Colonic mucosa (tissue), 4 donors: ENCODE measurements at regions not wholly inside any gene's neighbourhood (a gene's known extent, or its start where the extent isn't known, plus 50 kb on each side); places are given as distances from the start of the nearest gene placed in this dataset.

Source experiments
- DNase-seq: peaks from one replicate; pipeline ENCODE4 v3.0.0-alpha.2; 2020
- H3K27ac ChIP-seq: fragments of 200-600 bp; one replicate; pipeline ENCODE4 v1.8.0; 2021
- H3K27me3 ChIP-seq: fragments of 200-600 bp; one replicate; pipeline ENCODE4 v1.8.0; 2021
- H3K36me3 ChIP-seq: fragments of 200-600 bp; one replicate; pipeline ENCODE4 v1.8.0; 2021
- H3K4me1 ChIP-seq: fragments of 200-600 bp; one replicate; pipeline ENCODE4 v1.8.0; 2021; ENCODE audit warnings: mild to moderate bottlenecking
- H3K4me3 ChIP-seq: fragments of 200-600 bp; one replicate; pipeline ENCODE4 v1.8.0; 2021
- H3K9ac ChIP-seq, 2 donors: one replicate each; pipeline ENCODE4 v1.7.0; 2013; ENCODE audit warnings: control low read depth in 2 of 2, low read depth in 2 of 2, low read length in 2 of 2
- H3K9me3 ChIP-seq: fragments of 200-600 bp; one replicate; pipeline ENCODE4 v1.8.0; 2021
- CTCF ChIP-seq: fragments of 200-600 bp; IDR thresholded peaks from one replicate; pipeline ENCODE4 v1.8.0; 2022; ENCODE audit warnings: antibody characterized with exemption, mild to moderate bottlenecking
- intact Hi-C: fragments of 100-400 bp; cut with DNase I; formaldehyde crosslinking; loops from one replicate; pipeline ENCODE4 v1.14.1; 2022
- donor health status: healthy.
- donor health status: DM: no; HTN: no; CAD: no.
- donor health status: DM: no; HTN: no; CAD: no.

- Histone ChIP-seq H3K9me3 (no peaks in the 10 kb centered on the region), H3K4me3 (no peak overlapping the region), H3K36me3 (no peaks in the 10 kb centered on the region), H3K27me3 (no peaks in the 10 kb centered on the region), H3K27ac (no peak overlapping the region), H3K9ac (no peak overlapping the region), H3K4me1 (peaks cover 6% of the 10 kb centered on the region)
- intact Hi-C loops = no loop called here
- DNase-seq = no peak
- TF ChIP-seq CTCF = no peak
Measured at GRCh38 chr1:185566995-185567394, 167.2 kb upstream of the HMCN1 start.

DNA sequence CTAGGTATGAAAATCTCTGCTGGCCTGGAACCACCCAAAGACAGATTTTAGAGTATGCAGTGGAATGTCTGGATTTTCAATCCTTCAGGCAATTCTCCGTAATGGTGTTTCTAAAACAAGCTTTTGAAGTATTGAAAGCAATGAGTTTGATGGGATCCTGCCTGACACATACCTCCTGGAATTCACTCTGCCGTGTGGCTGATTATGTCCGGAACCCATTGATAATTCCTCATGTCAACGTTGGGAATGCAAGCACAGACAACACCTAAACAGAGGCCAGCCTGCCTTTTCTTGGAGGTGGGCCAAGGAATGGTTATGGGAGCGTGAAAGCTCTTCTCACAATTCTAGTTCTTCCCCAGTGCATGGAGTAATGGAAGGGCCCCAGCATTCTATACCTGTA, 168.9 kb upstream of the HMCN1 start:
- H3K9me3 ChIP-seq = no peaks in the 10 kb centered on the region
- intact Hi-C loops = no loop called here
- no peak for DNase-seq
- no peak overlapping the region for H3K9ac ChIP-seq
- H3K4me1 ChIP-seq = peaks cover 6% of the 10 kb centered on the region
- H3K36me3 ChIP-seq = no peaks in the 10 kb centered on the region
- H3K27ac ChIP-seq = no peak overlapping the region
- TF ChIP-seq CTCF = no peak
- H3K4me3 ChIP-seq = no peak overlapping the region
- no peaks in the 10 kb centered on the region for H3K27me3 ChIP-seq

- no peak for TF ChIP-seq CTCF
- no peak overlapping the region for H3K9ac ChIP-seq
- H3K4me1 ChIP-seq = peaks cover 6% of the 10 kb centered on the region
- no peaks in the 10 kb centered on the region for H3K27me3 ChIP-seq
- H3K36me3 ChIP-seq = no peaks in the 10 kb centered on the region
- DNase-seq = no peak
- H3K9me3 ChIP-seq = no peaks in the 10 kb centered on the region
- intact Hi-C loops = no loop called here
- H3K27ac ChIP-seq = no peak overlapping the region
- H3K4me3 ChIP-seq = no peak overlapping the region
Measured at GRCh38 chr1:185564816-185565215, 169.4 kb upstream of the HMCN1 start.

DNA sequence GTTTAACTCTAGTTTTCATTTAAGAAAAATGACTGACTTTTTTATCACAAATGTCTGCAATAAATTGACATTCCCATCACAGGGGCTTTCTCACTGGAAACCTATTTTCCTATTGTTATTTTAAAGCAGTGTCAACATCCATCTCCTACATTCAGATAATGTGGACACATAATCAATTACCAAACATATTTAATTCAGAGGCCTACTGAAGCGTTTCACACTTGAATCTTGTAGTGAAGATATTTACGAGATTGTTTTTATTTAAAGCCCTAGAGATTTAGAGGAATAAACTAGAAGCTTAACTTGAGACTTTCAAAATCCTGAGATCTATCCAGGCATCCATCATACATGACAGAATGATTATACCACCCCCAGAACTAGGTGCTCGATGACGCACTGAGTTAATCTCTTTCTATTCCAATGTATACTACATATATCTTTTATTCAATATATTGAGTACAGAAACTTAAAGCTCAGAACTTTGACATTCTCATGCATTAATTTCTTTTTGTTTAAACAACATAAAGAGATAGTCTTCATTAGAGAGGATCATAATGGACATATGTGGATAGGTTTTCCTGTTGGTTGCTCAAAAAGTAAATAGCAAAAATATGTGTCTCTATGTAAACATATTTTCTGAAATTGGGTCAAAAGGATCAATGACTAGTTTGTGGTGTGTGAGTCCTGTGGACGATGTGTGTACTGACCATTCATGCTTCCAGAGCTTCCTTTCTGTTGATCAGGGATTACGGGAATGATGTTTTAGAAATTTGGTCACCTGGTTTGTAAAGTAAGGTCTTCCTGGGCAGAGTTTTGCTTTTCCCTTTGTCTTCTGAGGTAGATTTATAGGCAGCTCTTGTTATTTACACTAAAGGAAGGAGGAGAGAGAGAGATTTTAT, 171.5 kb upstream of the HMCN1 start:
- H3K27ac ChIP-seq = no peak overlapping the region
- no peaks in the 10 kb centered on the region for H3K9me3 ChIP-seq
- intact Hi-C loops = no loop called here

GRCh38 chr1:185561629-185562028, 172.6 kb upstream of the HMCN1 start:
- Histone ChIP-seq H3K9me3 (no peaks in the 10 kb centered on the region), H3K9ac (no peak overlapping the region), H3K4me1 (no peaks in the 10 kb centered on the region), H3K4me3 (no peak overlapping the region), H3K27ac (no peak overlapping the region), H3K27me3 (no peaks in the 10 kb centered on the region), H3K36me3 (no peaks in the 10 kb centered on the region)
- intact Hi-C loops = no loop called here
- no peak for DNase-seq
- no peak for TF ChIP-seq CTCF

More for the DNA sequence above, 171.5 kb upstream of the HMCN1 start:
- H3K9ac ChIP-seq = no peak overlapping the region
- no peaks in the 10 kb centered on the region for H3K36me3 ChIP-seq
- no peaks in the 10 kb centered on the region for H3K27me3 ChIP-seq
- H3K4me3 ChIP-seq = no peak overlapping the region
- DNase-seq = no peak
- H3K4me1 ChIP-seq = peaks cover 6% of the 10 kb centered on the region
- no peak for TF ChIP-seq CTCF
